Upper lobe of left lung (tissue), 6 donors: ENCODE measurements at regions not wholly inside any gene's neighbourhood (a gene's known extent, or its start where the extent isn't known, plus 50 kb on each side); places are given as distances from the start of the nearest gene placed in this dataset.
A peak's percentile ranks its signal among the peaks of the same experiment; 100 is the strongest.

Experiments used
- ATAC-seq, 2 donors: fragments of 200-7000 bp; cut with Tn5 transposase; one replicate each; pipeline ENCODE4 v1.9.1; 2022; ENCODE audit warnings: mild to moderate bottlenecking in 2 of 2, moderate library complexity in 2 of 2; ENCODE audit not compliant: low FRiP score in 2 of 2
- DNase-seq, 2 donors: peaks; one replicate each; pipeline ENCODE4 v3.0.0-alpha.2; 2019 to 2020
- H3K27ac ChIP-seq, 4 donors: fragments of 200-600 bp; sonication (generic); one replicate each; pipeline ENCODE4 v1.5.1; 2016 to 2019
- H3K27me3 ChIP-seq, 4 donors: fragments of 200-600 bp; sonication (generic); one replicate each; pipeline ENCODE4 v1.5.1; 2017 to 2019
- H3K36me3 ChIP-seq, 4 donors: fragments of 200-600 bp; sonication (generic); one replicate each; pipeline ENCODE4 v1.5.1; 2016 to 2019
- H3K4me1 ChIP-seq, 4 donors: fragments of 200-600 bp; sonication (generic); one replicate each; pipeline ENCODE4 v1.5.1; 2018 to 2019
- H3K4me3 ChIP-seq, 4 donors: fragments of 200-600 bp; sonication (generic); one replicate each; pipeline ENCODE4 v1.5.1; 2017 to 2019; ENCODE audit warnings: mild to moderate bottlenecking in 2 of 4, moderate library complexity in 1 of 4
- H3K9me3 ChIP-seq, 4 donors: fragments of 200-600 bp; sonication (generic); one replicate each; pipeline ENCODE4 v1.5.1; 2018 to 2019
- EP300 ChIP-seq, 4 donors: sonication (generic); formaldehyde crosslinking; IDR thresholded peaks; one replicate each; pipeline ENCODE4 v1.5.1; 2017; ENCODE audit warnings: antibody characterized with exemption in 4 of 4, control low read depth in 2 of 4
- POLR2A ChIP-seq, 4 donors: fragments of 450-650 bp; IDR thresholded peaks; one replicate each; pipeline ENCODE4 v1.5.1; 2016 to 2017; ENCODE audit warnings: antibody characterized with exemption in 4 of 4, mild to moderate bottlenecking in 2 of 4
- POLR2AphosphoS5 ChIP-seq, 2 donors: sonication (generic); formaldehyde crosslinking; IDR thresholded peaks; one replicate each; pipeline ENCODE4 v1.5.1; 2017; ENCODE audit warnings: antibody characterized with exemption in 2 of 2
- whole genome bisulfite sequencing, 2 donors: methylation state at CpG; one replicate each; pipeline ENCODE4 v1.1.5; 2017 to 2018; 5-methylcytosine and 5-hydroxymethylcytosine counted together
- TF ChIP-seq, protein P1 (sequence below), 6 experiments: fragments of 450-650 bp in 4 of 6; fragments of 200-600 bp in 2 of 6; sonication (generic) in 2 of 6; IDR thresholded peaks; one replicate each; pipeline ENCODE4 v1.5.1; 2016 to 2019; ENCODE audit warnings: antibody characterized with exemption in 6 of 6
- donor health status: DM: no; HTN: no; CAD: no; lungs with moderate emphysema.
- donor health status: DM: no; HTN: yes; CAD: no; lungs with severe emphysema.

DNA sequence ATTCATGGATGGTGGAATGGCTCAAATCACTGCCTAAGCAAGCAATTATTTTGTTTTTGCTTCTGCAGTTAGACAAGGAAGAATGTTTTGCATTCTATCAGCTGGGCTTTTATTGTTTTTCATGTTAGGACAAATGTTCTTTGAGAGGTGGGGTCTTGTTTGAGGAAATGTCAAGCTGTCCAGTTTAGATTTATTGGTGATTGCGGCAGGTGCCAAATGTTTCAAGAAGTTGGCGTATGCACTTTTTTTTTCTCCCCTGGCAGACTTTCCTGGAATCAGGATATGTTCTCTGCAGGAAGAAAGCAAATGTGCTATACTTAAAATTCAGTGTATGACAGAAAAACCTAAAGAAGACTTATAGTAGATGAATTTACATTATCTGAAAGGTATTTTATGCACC, 81.0 kb upstream of the JAG1 start:
- 27 to 28% methylated on average over 2 of the region's 2 CpGs for WGBS, 2 donors
- Histone ChIP-seq H3K4me3 (no peak overlapping the region), H3K27ac (peak overlapping the region in 1 of 4 donors; percentile 44), H3K36me3 (no peaks in the 10 kb centered on the region), H3K27me3 (no peaks in the 10 kb centered on the region), H3K9me3 (no peaks in the 10 kb centered on the region), H3K4me1 (peaks cover 0 to 5% (median 1%) of the 10 kb centered on the region in 4 donors)
- no peak for TF ChIP-seq EP300 (IDR thresholded peaks at IDR 0.05)
- TF ChIP-seq POLR2A (IDR thresholded peaks at IDR 0.05), result no peak
- TF ChIP-seq, protein P1, sequence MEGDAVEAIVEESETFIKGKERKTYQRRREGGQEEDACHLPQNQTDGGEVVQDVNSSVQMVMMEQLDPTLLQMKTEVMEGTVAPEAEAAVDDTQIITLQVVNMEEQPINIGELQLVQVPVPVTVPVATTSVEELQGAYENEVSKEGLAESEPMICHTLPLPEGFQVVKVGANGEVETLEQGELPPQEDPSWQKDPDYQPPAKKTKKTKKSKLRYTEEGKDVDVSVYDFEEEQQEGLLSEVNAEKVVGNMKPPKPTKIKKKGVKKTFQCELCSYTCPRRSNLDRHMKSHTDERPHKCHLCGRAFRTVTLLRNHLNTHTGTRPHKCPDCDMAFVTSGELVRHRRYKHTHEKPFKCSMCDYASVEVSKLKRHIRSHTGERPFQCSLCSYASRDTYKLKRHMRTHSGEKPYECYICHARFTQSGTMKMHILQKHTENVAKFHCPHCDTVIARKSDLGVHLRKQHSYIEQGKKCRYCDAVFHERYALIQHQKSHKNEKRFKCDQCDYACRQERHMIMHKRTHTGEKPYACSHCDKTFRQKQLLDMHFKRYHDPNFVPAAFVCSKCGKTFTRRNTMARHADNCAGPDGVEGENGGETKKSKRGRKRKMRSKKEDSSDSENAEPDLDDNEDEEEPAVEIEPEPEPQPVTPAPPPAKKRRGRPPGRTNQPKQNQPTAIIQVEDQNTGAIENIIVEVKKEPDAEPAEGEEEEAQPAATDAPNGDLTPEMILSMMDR (IDR thresholded peaks at IDR 0.05), result no peak
- no peak for TF ChIP-seq POLR2AphosphoS5 (IDR thresholded peaks at IDR 0.05)
- no peak for ATAC-seq
- no peak for DNase-seq

DNA sequence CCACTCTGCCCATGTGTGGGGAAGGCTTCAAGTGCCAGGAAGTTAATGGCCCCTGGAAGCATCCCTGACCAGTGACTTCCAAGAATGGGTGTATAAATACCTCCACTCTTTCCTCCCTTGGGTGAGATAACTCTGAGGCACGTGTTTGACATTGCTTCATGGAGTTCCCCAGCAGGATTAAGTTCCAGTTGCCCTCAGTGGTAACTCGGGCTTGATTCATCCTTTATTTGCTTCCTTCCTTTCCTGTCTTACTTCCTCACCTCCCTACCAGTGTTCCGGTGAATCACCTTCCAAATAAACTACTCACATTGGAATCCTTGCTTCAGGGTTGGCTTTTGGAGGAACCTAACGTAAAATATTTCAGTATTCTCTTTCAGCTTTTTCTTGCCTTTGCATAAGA, 84.6 kb upstream of the JAG1 start:
- Histone ChIP-seq H3K4me3 (no peak overlapping the region), H3K27me3 (no peaks in the 10 kb centered on the region), H3K27ac (no peak overlapping the region), H3K9me3 (no peaks in the 10 kb centered on the region), H3K4me1 (peaks cover 0 to 5% (median 1%) of the 10 kb centered on the region in 4 donors), H3K36me3 (no peaks in the 10 kb centered on the region)
- whole genome bisulfite sequencing, 2 donors, result 66 to 73% methylated on average over 4 of the region's 4 CpGs
- DNase-seq (no peak), ATAC-seq (no peak)
- TF ChIP-seq EP300 (IDR thresholded peaks at IDR 0.05), result no peak
- TF ChIP-seq, protein P1 (IDR thresholded peaks at IDR 0.05), result no peak
- TF ChIP-seq POLR2A (IDR thresholded peaks at IDR 0.05), result no peak
- no peak for TF ChIP-seq POLR2AphosphoS5 (IDR thresholded peaks at IDR 0.05)

DNA sequence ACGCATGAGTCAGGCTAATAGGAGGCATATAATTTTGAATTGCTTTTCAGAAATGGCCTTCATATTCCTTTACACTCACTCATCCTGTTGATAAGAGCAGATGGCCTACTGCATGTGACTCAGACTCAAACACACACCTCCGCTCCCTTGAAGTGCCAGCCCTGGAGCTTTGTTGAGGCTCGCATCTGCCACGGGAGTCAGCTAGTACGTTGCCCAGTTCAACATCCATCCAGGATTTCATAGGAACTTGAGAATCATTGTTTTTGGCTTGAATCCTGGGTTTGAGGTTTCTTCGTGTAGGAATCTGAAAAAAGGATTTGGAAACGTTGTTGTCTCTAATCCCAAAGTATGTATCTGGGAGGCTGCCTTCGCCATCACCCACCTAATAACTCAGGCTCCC, 87.4 kb upstream of the JAG1 start:
- no peak overlapping the region for H3K4me3 ChIP-seq
- no peak for DNase-seq
- no peaks in the 10 kb centered on the region for H3K36me3 ChIP-seq
- H3K27ac ChIP-seq, result no peak overlapping the region
- no peaks in the 10 kb centered on the region for H3K9me3 ChIP-seq
- 80 to 86% methylated on average over 8 of the region's 8 CpGs for WGBS, 2 donors
- TF ChIP-seq EP300 (IDR thresholded peaks at IDR 0.05), result no peak
- TF ChIP-seq POLR2A (IDR thresholded peaks at IDR 0.05), result no peak
- TF ChIP-seq, protein P1 (IDR thresholded peaks at IDR 0.05), result no peak
- no peak for TF ChIP-seq POLR2AphosphoS5 (IDR thresholded peaks at IDR 0.05)
- no peaks in the 10 kb centered on the region for H3K27me3 ChIP-seq
- no peak for ATAC-seq
- H3K4me1 ChIP-seq, result no peaks in the 10 kb centered on the region

DNA sequence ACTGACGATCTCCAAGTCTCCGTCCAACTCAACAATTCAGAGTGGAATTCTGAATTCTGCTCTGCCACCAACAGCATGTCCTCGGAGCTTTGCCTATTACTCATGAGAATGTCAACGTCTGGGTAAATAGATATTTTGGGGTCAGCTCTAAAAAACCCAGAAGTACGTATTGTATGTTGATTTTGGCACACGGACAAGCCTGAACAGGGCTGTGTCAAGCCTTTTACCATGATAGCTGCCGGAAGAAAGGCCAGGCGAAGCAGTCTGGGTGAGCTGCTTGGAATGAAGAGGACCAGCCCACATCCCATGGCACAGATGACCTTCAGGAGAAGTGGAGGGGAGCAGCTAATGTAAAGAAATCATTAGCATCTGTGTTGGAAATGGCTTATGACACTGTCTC, 88.0 kb upstream of the JAG1 start:
- no peaks in the 10 kb centered on the region for H3K27me3 ChIP-seq
- H3K27ac ChIP-seq, result no peak overlapping the region
- 70 to 80% methylated on average over 8 of the region's 8 CpGs for WGBS, 2 donors
- ATAC-seq (no peak), DNase-seq (no peak)
- no peaks in the 10 kb centered on the region for H3K36me3 ChIP-seq
- H3K4me3 ChIP-seq, result no peak overlapping the region
- no peaks in the 10 kb centered on the region for H3K9me3 ChIP-seq
- TF ChIP-seq POLR2AphosphoS5 (IDR thresholded peaks at IDR 0.05) (no peak), EP300 (IDR thresholded peaks at IDR 0.05) (no peak), POLR2A (IDR thresholded peaks at IDR 0.05) (no peak)
- TF ChIP-seq, protein P1 (IDR thresholded peaks at IDR 0.05), result no peak
- H3K4me1 ChIP-seq, result no peaks in the 10 kb centered on the region

DNA sequence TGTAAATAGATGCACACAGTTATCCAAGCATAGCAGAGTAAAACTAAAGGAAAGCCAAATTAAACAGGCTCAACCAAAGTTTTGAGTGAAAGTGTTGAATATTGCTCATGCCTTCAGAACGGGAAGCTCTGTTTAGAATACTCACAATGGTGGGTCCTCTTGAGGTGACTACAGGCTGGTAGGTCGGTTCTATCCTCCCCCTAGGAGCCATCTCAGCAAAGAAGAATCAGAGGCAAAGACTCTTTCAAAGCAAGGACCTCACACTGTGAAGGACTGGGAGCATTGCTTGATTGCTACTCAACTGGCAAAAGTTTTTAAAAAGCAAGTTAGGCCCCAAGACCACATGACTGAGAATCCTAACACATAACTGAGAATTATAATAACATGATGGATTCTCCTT, 88.4 kb upstream of the JAG1 start:
- H3K27ac ChIP-seq, result no peak overlapping the region
- H3K9me3 ChIP-seq, result no peaks in the 10 kb centered on the region
- H3K4me1 ChIP-seq, result no peaks in the 10 kb centered on the region
- H3K36me3 ChIP-seq, result no peaks in the 10 kb centered on the region
- DNase-seq (no peak), ATAC-seq (no peak)
- H3K4me3 ChIP-seq, result no peak overlapping the region
- no peaks in the 10 kb centered on the region for H3K27me3 ChIP-seq
- TF ChIP-seq EP300 (IDR thresholded peaks at IDR 0.05) (no peak), POLR2AphosphoS5 (IDR thresholded peaks at IDR 0.05) (no peak), POLR2A (IDR thresholded peaks at IDR 0.05) (no peak)
- TF ChIP-seq, protein P1 (IDR thresholded peaks at IDR 0.05), result no peak
- WGBS, 2 donors, result 86 to 89% methylated on average over 2 of the region's 2 CpGs
